HEK293 (cell line): ENCODE measurements at regions not wholly inside any gene's neighbourhood (a gene's known extent, or its start where the extent isn't known, plus 50 kb on each side); places are given as distances from the start of the nearest gene placed in this dataset.

Experiments used
- CTCF ChIA-PET: fragments of 350-600 bp; formaldehyde crosslinking; extraction: SDS; loops from one replicate; lab custom pipeline; 2021; ENCODE audit warnings: antibody characterized with exemption; lab: Yijun Ruan, JAX
- POLR2A ChIA-PET: fragments of 300-600 bp; formaldehyde crosslinking; extraction: SDS; loops from one replicate; lab custom pipeline; 2020; ENCODE audit warnings: antibody characterized with exemption, inconsistent platforms; lab: Yijun Ruan, JAX
- H3K27ac ChIP-seq: fragments of 200-500 bp; sonication (Bioruptor generic); 2 replicates; pipeline ENCODE4 v1.5.1; 2014; ENCODE audit warnings: low read depth, low read length, control low read depth, inconsistent platforms; ENCODE audit errors: extremely low read depth
- H3K36me3 ChIP-seq, 2 experiments: fragments of 200-500 bp in 1 of 2; sonication (Bioruptor generic) in 1 of 2; 1 replicate in 1 of 2; 2 replicates in 1 of 2; pipeline ENCODE4 v1.5.1; 2014 to 2017; ENCODE audit warnings: inconsistent platforms in 2 of 2, low read length in 2 of 2; ENCODE audit not compliant: control insufficient read depth in 2 of 2, insufficient read depth in 1 of 2
- H3K4me1 ChIP-seq: fragments of 200-500 bp; sonication (Bioruptor generic); 2 replicates; pipeline ENCODE4 v1.5.1; 2014; ENCODE audit warnings: mild to moderate bottlenecking, low read length, inconsistent platforms; ENCODE audit not compliant: control insufficient read depth, insufficient read depth
- H3K4me3 ChIP-seq: 2 replicates; pipeline ENCODE4 v1.5.1; 2011; ENCODE audit warnings: low read depth, mild to moderate bottlenecking, control low read depth, low read length, moderate library complexity
- H3K9me3 ChIP-seq: fragments of 200-500 bp; sonication (Bioruptor generic); 2 replicates; pipeline ENCODE4 v1.5.1; 2014; ENCODE audit warnings: low read depth, low read length, inconsistent platforms; ENCODE audit not compliant: control insufficient read depth, insufficient read depth
- BCL11B ChIP-seq: fragments of 450-650 bp; formaldehyde crosslinking; IDR thresholded peaks from 2 replicates; pipeline ENCODE4 v1.5.1; 2016; ENCODE audit warnings: low read depth, missing biosample characterization, missing genetic modification characterization
- MZF1 ChIP-seq: fragments of 450-650 bp; formaldehyde crosslinking; IDR thresholded peaks from 2 replicates; pipeline ENCODE4 v1.5.1; 2017; ENCODE audit warnings: missing biosample characterization, missing genetic modification characterization, borderline replicate concordance
- REPIN1 ChIP-seq: fragments of 450-650 bp; formaldehyde crosslinking; IDR thresholded peaks from 2 replicates; pipeline ENCODE4 v1.5.1; 2017; ENCODE audit warnings: missing biosample characterization, missing genetic modification characterization, low read depth
- ZNF133 ChIP-seq: fragments of 450-650 bp; formaldehyde crosslinking; IDR thresholded peaks from 2 replicates; pipeline ENCODE4 v1.5.1; 2016; ENCODE audit warnings: missing biosample characterization, missing genetic modification characterization
- ZNF184 ChIP-seq: fragments of 450-650 bp; IDR thresholded peaks from 2 replicates; pipeline ENCODE4 v1.5.1; 2018; ENCODE audit warnings: missing biosample characterization, mild to moderate bottlenecking, missing genetic modification characterization
- ZNF274 ChIP-seq, 2 experiments: fragments of 200-500 bp in 1 of 2; fragments of 450-650 bp in 1 of 2; sonication (Bioruptor generic) in 1 of 2; formaldehyde crosslinking in 1 of 2; IDR thresholded peaks; 2 replicates each; pipeline versions ENCODE4 v1.5.1 to v1.6.1; 2014 to 2016; ENCODE audit warnings: borderline replicate concordance in 1 of 2, inconsistent platforms in 1 of 2, low read length in 1 of 2, missing biosample characterization in 1 of 2, missing genetic modification characterization in 1 of 2
- ZNF350 ChIP-seq: fragments of 450-650 bp; formaldehyde crosslinking; IDR thresholded peaks from 2 replicates; pipeline ENCODE4 v1.5.0; 2017; ENCODE audit warnings: missing biosample characterization, mild to moderate bottlenecking, missing genetic modification characterization
- ZNF354C ChIP-seq: fragments of 450-650 bp; formaldehyde crosslinking; IDR thresholded peaks from 2 replicates; pipeline ENCODE4 v1.5.1; 2016; ENCODE audit warnings: missing biosample characterization, missing genetic modification characterization, low read depth, borderline replicate concordance
- ZNF426 ChIP-seq: fragments of 450-650 bp; formaldehyde crosslinking; IDR thresholded peaks from 2 replicates; pipeline ENCODE4 v1.5.1; 2017; ENCODE audit warnings: missing biosample characterization, missing genetic modification characterization, mild to moderate bottlenecking, inconsistent platforms, moderate library complexity
- ZNF571 ChIP-seq: fragments of 450-650 bp; formaldehyde crosslinking; IDR thresholded peaks from 2 replicates; pipeline ENCODE4 v1.5.0; 2017; ENCODE audit warnings: missing biosample characterization, missing genetic modification characterization
- ZNF600 ChIP-seq: fragments of 450-650 bp; formaldehyde crosslinking; IDR thresholded peaks from 2 replicates; pipeline ENCODE4 v1.5.1; 2016; ENCODE audit warnings: missing biosample characterization, missing genetic modification characterization
- ZNF677 ChIP-seq: fragments of 450-650 bp; IDR thresholded peaks from 2 replicates; pipeline ENCODE4 v1.5.0; 2018; ENCODE audit warnings: missing biosample characterization, mild to moderate bottlenecking, missing genetic modification characterization, moderate library complexity
- ZNF792 ChIP-seq: fragments of 450-650 bp; formaldehyde crosslinking; IDR thresholded peaks from 2 replicates; pipeline ENCODE4 v1.5.1; 2016; ENCODE audit warnings: missing biosample characterization, missing genetic modification characterization
- TF ChIP-seq, protein P1 (sequence below): fragments of 450-650 bp; formaldehyde crosslinking; IDR thresholded peaks from 2 replicates; pipeline ENCODE4 v1.5.1; 2016; ENCODE audit warnings: missing biosample characterization, missing genetic modification characterization, borderline replicate concordance
- TF ChIP-seq, protein P2 (sequence below): fragments of 450-650 bp; formaldehyde crosslinking; conservative IDR thresholded peaks from 2 replicates; pipeline ENCODE4 v1.5.1; 2016; ENCODE audit warnings: low read depth, missing biosample characterization, missing genetic modification characterization
- TF ChIP-seq, protein P3 (sequence below): fragments of 450-650 bp; formaldehyde crosslinking; IDR thresholded peaks from 2 replicates; pipeline ENCODE4 v1.5.1; 2016; ENCODE audit warnings: missing biosample characterization, missing genetic modification characterization

DNA sequence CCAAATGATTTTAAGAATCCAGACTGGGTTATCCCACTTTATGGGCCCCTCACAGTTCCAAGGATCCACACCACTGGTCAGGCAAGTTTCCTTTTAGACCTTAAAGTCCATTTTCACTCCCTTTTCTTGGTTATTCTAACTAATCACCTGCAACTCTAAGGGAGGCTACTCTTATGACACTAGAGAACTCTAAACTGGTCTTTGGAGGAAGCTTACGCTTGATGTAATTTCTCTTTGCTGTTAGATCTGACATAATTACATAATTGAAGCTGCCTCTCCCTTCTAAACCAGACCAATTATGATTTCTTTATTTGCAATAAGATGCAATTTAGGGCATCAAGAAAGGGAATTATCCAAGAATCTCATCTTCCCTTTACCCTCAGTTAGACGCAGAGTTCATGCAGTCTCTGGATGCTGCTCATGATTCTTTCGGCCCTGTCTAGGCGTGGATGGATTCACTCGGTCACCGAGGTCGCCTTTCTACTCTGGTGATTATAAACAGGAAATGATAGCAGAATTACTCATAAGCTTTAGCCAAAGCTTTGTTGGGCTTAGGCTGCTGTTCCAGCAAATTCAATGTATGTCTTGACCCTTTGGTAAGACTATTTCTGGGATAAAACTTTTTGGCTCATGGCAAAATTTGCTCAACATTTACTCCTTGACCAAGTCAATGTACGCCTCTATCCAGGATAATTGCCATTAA lies 130.9 kb upstream of the PRNP start:
- TF ChIP-seq ZNF426 (tag by site-specific recombination) (no peak), REPIN1 (tag by site-specific recombination) (no peak), ZNF600 (tag by site-specific recombination) (no peak)
- TF ChIP-seq, all 188 proteins: peak for 0
- Histone ChIP-seq H3K9me3 (no peaks in the 10 kb centered on the region; the same call in 1 of the 2 replicates), H3K4me1 (no peaks in the 10 kb centered on the region), H3K36me3 (no peaks in the 10 kb centered on the region), H3K27ac (no peak overlapping the region), H3K4me3 (no peak overlapping the region)
- POLR2A ChIA-PET, result no interaction called here
- CTCF ChIA-PET, result interaction anchor here (0.7 to 1.2 kb wide), 2 partner anchors 35 to 447 kb away, joined by 3 to 4 read pairs; no protein-coding TSS in a partner anchor

DNA sequence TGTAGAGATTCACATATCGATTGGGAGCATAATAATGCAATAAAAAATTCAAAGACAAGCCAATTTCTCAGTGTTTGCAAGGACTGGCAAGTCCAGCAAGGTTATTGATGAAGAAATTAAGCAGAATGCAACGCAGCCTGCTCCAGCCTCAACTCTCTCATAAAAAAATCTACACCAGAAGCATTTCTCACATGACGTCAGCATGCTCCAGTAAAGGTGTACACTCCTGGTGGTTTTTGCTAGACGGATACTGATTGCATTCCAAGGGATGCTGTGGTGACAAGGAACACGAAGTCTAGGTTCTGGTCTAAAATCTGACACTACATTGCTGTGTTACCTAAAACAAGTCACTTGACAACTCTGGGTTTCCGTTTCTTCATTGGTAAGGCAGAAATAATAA lies 131.9 kb upstream of the PRNP start:
- no peak for TF ChIP-seq ZNF184 (tag by site-specific recombination)
- TF ChIP-seq, protein P1, sequence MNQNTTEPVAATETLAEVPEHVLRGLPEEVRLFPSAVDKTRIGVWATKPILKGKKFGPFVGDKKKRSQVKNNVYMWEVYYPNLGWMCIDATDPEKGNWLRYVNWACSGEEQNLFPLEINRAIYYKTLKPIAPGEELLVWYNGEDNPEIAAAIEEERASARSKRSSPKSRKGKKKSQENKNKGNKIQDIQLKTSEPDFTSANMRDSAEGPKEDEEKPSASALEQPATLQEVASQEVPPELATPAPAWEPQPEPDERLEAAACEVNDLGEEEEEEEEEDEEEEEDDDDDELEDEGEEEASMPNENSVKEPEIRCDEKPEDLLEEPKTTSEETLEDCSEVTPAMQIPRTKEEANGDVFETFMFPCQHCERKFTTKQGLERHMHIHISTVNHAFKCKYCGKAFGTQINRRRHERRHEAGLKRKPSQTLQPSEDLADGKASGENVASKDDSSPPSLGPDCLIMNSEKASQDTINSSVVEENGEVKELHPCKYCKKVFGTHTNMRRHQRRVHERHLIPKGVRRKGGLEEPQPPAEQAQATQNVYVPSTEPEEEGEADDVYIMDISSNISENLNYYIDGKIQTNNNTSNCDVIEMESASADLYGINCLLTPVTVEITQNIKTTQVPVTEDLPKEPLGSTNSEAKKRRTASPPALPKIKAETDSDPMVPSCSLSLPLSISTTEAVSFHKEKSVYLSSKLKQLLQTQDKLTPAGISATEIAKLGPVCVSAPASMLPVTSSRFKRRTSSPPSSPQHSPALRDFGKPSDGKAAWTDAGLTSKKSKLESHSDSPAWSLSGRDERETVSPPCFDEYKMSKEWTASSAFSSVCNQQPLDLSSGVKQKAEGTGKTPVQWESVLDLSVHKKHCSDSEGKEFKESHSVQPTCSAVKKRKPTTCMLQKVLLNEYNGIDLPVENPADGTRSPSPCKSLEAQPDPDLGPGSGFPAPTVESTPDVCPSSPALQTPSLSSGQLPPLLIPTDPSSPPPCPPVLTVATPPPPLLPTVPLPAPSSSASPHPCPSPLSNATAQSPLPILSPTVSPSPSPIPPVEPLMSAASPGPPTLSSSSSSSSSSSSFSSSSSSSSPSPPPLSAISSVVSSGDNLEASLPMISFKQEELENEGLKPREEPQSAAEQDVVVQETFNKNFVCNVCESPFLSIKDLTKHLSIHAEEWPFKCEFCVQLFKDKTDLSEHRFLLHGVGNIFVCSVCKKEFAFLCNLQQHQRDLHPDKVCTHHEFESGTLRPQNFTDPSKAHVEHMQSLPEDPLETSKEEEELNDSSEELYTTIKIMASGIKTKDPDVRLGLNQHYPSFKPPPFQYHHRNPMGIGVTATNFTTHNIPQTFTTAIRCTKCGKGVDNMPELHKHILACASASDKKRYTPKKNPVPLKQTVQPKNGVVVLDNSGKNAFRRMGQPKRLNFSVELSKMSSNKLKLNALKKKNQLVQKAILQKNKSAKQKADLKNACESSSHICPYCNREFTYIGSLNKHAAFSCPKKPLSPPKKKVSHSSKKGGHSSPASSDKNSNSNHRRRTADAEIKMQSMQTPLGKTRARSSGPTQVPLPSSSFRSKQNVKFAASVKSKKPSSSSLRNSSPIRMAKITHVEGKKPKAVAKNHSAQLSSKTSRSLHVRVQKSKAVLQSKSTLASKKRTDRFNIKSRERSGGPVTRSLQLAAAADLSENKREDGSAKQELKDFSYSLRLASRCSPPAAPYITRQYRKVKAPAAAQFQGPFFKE, result no peak
- no peak for TF ChIP-seq BCL11B (tag by site-specific recombination)
- no peak for TF ChIP-seq ZNF133 (tag by site-specific recombination)
- no peak for TF ChIP-seq MZF1 (tag by site-specific recombination)
- TF ChIP-seq ZNF354C (tag by site-specific recombination), result no peak
- TF ChIP-seq ZNF792 (tag by site-specific recombination), result no peak
- TF ChIP-seq, protein P2, sequence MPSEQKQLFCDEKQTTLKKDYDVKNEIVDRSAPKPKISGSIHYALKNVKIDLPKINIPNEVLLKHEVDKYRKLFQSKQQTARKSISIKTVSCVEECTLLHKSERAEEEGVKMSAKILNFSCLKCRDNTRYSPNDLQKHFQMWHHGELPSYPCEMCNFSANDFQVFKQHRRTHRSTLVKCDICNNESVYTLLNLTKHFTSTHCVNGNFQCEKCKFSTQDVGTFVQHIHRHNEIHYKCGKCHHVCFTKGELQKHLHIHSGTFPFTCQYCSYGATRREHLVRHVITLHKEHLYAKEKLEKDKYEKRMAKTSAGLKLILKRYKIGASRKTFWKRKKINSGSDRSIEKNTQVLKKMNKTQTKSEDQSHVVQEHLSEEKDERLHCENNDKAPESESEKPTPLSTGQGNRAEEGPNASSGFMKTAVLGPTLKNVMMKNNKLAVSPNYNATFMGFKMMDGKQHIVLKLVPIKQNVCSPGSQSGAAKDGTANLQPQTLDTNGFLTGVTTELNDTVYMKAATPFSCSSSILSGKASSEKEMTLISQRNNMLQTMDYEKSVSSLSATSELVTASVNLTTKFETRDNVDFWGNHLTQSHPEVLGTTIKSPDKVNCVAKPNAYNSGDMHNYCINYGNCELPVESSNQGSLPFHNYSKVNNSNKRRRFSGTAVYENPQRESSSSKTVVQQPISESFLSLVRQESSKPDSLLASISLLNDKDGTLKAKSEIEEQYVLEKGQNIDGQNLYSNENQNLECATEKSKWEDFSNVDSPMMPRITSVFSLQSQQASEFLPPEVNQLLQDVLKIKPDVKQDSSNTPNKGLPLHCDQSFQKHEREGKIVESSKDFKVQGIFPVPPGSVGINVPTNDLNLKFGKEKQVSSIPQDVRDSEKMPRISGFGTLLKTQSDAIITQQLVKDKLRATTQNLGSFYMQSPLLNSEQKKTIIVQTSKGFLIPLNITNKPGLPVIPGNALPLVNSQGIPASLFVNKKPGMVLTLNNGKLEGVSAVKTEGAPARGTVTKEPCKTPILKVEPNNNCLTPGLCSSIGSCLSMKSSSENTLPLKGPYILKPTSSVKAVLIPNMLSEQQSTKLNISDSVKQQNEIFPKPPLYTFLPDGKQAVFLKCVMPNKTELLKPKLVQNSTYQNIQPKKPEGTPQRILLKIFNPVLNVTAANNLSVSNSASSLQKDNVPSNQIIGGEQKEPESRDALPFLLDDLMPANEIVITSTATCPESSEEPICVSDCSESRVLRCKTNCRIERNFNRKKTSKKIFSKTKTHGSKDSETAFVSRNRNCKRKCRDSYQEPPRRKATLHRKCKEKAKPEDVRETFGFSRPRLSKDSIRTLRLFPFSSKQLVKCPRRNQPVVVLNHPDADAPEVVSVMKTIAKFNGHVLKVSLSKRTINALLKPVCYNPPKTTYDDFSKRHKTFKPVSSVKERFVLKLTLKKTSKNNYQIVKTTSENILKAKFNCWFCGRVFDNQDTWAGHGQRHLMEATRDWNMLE (tag by site-specific recombination), result no peak
- no peak for TF ChIP-seq ZNF274 (IDR thresholded peaks at IDR 0.05; ENCODE audit: low read length)
- no peak for TF ChIP-seq ZNF274 (tag by site-specific recombination; IDR thresholded peaks at IDR 0.05; ENCODE audit: borderline replicate concordance)
- TF ChIP-seq, protein P3, sequence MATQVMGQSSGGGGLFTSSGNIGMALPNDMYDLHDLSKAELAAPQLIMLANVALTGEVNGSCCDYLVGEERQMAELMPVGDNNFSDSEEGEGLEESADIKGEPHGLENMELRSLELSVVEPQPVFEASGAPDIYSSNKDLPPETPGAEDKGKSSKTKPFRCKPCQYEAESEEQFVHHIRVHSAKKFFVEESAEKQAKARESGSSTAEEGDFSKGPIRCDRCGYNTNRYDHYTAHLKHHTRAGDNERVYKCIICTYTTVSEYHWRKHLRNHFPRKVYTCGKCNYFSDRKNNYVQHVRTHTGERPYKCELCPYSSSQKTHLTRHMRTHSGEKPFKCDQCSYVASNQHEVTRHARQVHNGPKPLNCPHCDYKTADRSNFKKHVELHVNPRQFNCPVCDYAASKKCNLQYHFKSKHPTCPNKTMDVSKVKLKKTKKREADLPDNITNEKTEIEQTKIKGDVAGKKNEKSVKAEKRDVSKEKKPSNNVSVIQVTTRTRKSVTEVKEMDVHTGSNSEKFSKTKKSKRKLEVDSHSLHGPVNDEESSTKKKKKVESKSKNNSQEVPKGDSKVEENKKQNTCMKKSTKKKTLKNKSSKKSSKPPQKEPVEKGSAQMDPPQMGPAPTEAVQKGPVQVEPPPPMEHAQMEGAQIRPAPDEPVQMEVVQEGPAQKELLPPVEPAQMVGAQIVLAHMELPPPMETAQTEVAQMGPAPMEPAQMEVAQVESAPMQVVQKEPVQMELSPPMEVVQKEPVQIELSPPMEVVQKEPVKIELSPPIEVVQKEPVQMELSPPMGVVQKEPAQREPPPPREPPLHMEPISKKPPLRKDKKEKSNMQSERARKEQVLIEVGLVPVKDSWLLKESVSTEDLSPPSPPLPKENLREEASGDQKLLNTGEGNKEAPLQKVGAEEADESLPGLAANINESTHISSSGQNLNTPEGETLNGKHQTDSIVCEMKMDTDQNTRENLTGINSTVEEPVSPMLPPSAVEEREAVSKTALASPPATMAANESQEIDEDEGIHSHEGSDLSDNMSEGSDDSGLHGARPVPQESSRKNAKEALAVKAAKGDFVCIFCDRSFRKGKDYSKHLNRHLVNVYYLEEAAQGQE (tag by site-specific recombination), result no peak
- TF ChIP-seq ZNF677, result no peak
- no peak for TF ChIP-seq ZNF350
- TF ChIP-seq ZNF571 (tag by site-specific recombination), result no peak
- POLR2A ChIA-PET, result no interaction called here
- Histone ChIP-seq H3K27ac (no peak overlapping the region), H3K9me3 (no peaks in the 10 kb centered on the region; the same call in 1 of the 2 replicates), H3K4me3 (no peak overlapping the region), H3K36me3 (no peaks in the 10 kb centered on the region), H3K4me1 (no peaks in the 10 kb centered on the region)
- CTCF ChIA-PET, result no interaction called here
